Stimulated activated CD8-positive, alpha-beta memory T cell treated with anti-CD3 and anti-CD28 coated beads, Interleukin-4, amount 100 ng/mL, for 4 hours (primary cell): ENCODE measurements at regions not wholly inside any gene's neighbourhood (a gene's known extent, or its start where the extent isn't known, plus 50 kb on each side); places are given as distances from the start of the nearest gene placed in this dataset.

ENCODE experiments used
- DNase-seq, 2 donors: peaks; one replicate each; pipeline ENCODE4 v3.0.0-alpha.2; 2020; ENCODE audit warnings: low read depth in 2 of 2, low spot score in 1 of 2

- no peak for DNase-seq
Observed at GRCh38 chr9:90012949-90013348, 408.1 kb downstream of the GADD45G start.

- no peak for DNase-seq
Observed at GRCh38 chr9:90013778-90014177, 409.0 kb downstream of the GADD45G start.

- no peak for DNase-seq
Observed at GRCh38 chr9:90014421-90014820, 409.6 kb downstream of the GADD45G start.

GRCh38 chr9:90016272-90016671 is 411.5 kb downstream of the GADD45G start:
- DNase-seq, result no peak

- DNase-seq, result no peak
Observed at GRCh38 chr9:90017679-90018078, 412.9 kb downstream of the GADD45G start.

GRCh38 chr9:90018688-90019087 is 413.9 kb downstream of the GADD45G start:
- no peak for DNase-seq

GRCh38 chr9:90019626-90020025 is 414.8 kb downstream of the GADD45G start:
- no peak for DNase-seq

GRCh38 chr9:90020276-90020871 is 415.6 kb downstream of the GADD45G start:
- no peak for DNase-seq

- DNase-seq, result no peak
Observed at GRCh38 chr9:90021216-90021906, 416.5 kb downstream of the GADD45G start.

GRCh38 chr9:90022474-90022873 is 417.7 kb downstream of the GADD45G start:
- DNase-seq, result no peak

- DNase-seq, result no peak
Observed at GRCh38 chr9:90023861-90024260, 419.0 kb downstream of the GADD45G start.

- DNase-seq, result no peak
Observed at GRCh38 chr9:90024409-90024808, 419.6 kb downstream of the GADD45G start.

GRCh38 chr9:90024823-90025222 is 420.0 kb downstream of the GADD45G start:
- no peak for DNase-seq

- no peak for DNase-seq
Observed at GRCh38 chr9:90025816-90026215, 421.0 kb downstream of the GADD45G start.

GRCh38 chr9:90027296-90027790 is 422.5 kb downstream of the GADD45G start:
- DNase-seq, result no peak

- no peak for DNase-seq
Observed at GRCh38 chr9:90029386-90029785, 424.6 kb downstream of the GADD45G start.

- no peak for DNase-seq
Observed at GRCh38 chr9:90029996-90030395, 425.2 kb downstream of the GADD45G start.

- DNase-seq, result no peak
Observed at GRCh38 chr9:90032296-90033027, 427.6 kb downstream of the GADD45G start.

- DNase-seq, result no peak
Observed at GRCh38 chr9:90033028-90033650, 428.3 kb downstream of the GADD45G start.

GRCh38 chr9:90034071-90034470 is 429.3 kb downstream of the GADD45G start:
- DNase-seq, result no peak

- no peak for DNase-seq
Observed at GRCh38 chr9:90035471-90035870, 430.7 kb downstream of the GADD45G start.
